Lower lobe of right lung (tissue), 2 donors: ENCODE measurements at regions not wholly inside any gene's neighbourhood (a gene's known extent, or its start where the extent isn't known, plus 50 kb on each side); places are given as distances from the start of the nearest gene placed in this dataset.

ENCODE experiments used
- ATAC-seq, 2 donors: fragments of 200-7000 bp; cut with Tn5 transposase; one replicate each; pipeline ENCODE4 v1.9.1; 2020 to 2022; ENCODE audit warnings: mild to moderate bottlenecking in 2 of 2, moderate library complexity in 2 of 2
- DNase-seq: peaks from one replicate; pipeline ENCODE4 v3.0.0-alpha.2; 2020
- H3K27ac ChIP-seq: fragments of 200-600 bp; one replicate; pipeline ENCODE4 v1.8.0; 2022
- H3K27me3 ChIP-seq: fragments of 200-600 bp; one replicate; pipeline ENCODE4 v1.8.0; 2022; ENCODE audit warnings: low read depth
- H3K36me3 ChIP-seq: fragments of 200-600 bp; one replicate; pipeline ENCODE4 v1.8.0; 2022; ENCODE audit warnings: mild to moderate bottlenecking
- H3K4me1 ChIP-seq: fragments of 200-600 bp; one replicate; pipeline ENCODE4 v1.8.0; 2022
- H3K4me3 ChIP-seq: fragments of 200-600 bp; one replicate; pipeline ENCODE4 v1.8.0; 2022; ENCODE audit warnings: mild to moderate bottlenecking
- H3K9me3 ChIP-seq: fragments of 200-600 bp; one replicate; pipeline ENCODE4 v1.8.0; 2022
- CTCF ChIP-seq: fragments of 200-600 bp; IDR thresholded peaks from one replicate; pipeline ENCODE4 v1.8.0; 2022; ENCODE audit warnings: antibody characterized with exemption, mild to moderate bottlenecking
- intact Hi-C: fragments of 100-400 bp; cut with DNase I; formaldehyde crosslinking; loops from one replicate; pipeline ENCODE4 v1.11.0; 2022
- donor health status: DM: no; HTN: yes; CAD: no; lungs with severe emphysema.

- no peak for TF ChIP-seq CTCF
- no peak overlapping the region for H3K4me3 ChIP-seq
- H3K9me3 ChIP-seq, result no peaks in the 10 kb centered on the region
- H3K4me1 ChIP-seq, result no peaks in the 10 kb centered on the region
- H3K27me3 ChIP-seq, result no peaks in the 10 kb centered on the region
- H3K27ac ChIP-seq, result no peak overlapping the region
- no peaks in the 10 kb centered on the region for H3K36me3 ChIP-seq
- ATAC-seq (no peak), DNase-seq (no peak)
- intact Hi-C loops, result no loop called here
Observed at GRCh38 chrX:151860827-151861226, 51.9 kb upstream of the MAGEA4 start.
